ENCODE measurements at regions not wholly inside any gene's neighbourhood (a gene's known extent, or its start where the extent isn't known, plus 50 kb on each side); places are given as distances from the start of the nearest gene placed in this dataset.

- Histone ChIP-seq H3K36me3 (ENCODE audit: insufficient read depth, low read length) (no peaks in the 10 kb centered on the region), H2AFZ (ENCODE audit: low read depth, low read length) (no peak overlapping the region), H3K9me3 (ENCODE audit: insufficient read depth, low read depth, low read length) (no peaks in the 10 kb centered on the region), H3K27ac (ENCODE audit: low read depth, low read length) (no peak overlapping the region), H3K4me2 (ENCODE audit: low read length) (no peak overlapping the region), H3K9ac (ENCODE audit: low read length) (no peak overlapping the region), H3K4me1 (ENCODE audit: insufficient read depth, low read length) (no peaks in the 10 kb centered on the region), H3K79me2 (ENCODE audit: insufficient read depth, low read length) (no peaks in the 10 kb centered on the region), H3K27me3 (ENCODE audit: insufficient read depth, low read length) (no peaks in the 10 kb centered on the region), H3K4me3 (ENCODE audit: insufficient read depth, low read depth, low read length) (no peak overlapping the region), H4K20me1 (ENCODE audit: insufficient read depth, low read length) (no peaks in the 10 kb centered on the region)
- H3K4me3 Mint-ChIP-seq (ENCODE audit: unreplicated experiment) = no peak overlapping the region
- peaks cover 16% of the 10 kb centered on the region for H3K4me1 Mint-ChIP-seq (ENCODE audit: low read depth, unreplicated experiment)
- no peak for FAIRE-seq
- H3K36me3 Mint-ChIP-seq (ENCODE audit: low read depth, unreplicated experiment) = no peaks in the 10 kb centered on the region
- H3K9me3 Mint-ChIP-seq (ENCODE audit: unreplicated experiment) = no peaks in the 10 kb centered on the region
- no peaks in the 10 kb centered on the region for H3K27me3 Mint-ChIP-seq (ENCODE audit: low read depth, unreplicated experiment)
- no peak overlapping the region for H3K27ac Mint-ChIP-seq (ENCODE audit: unreplicated experiment)
- no peak for TF ChIP-seq EZH2 (IDR thresholded peaks at IDR 0.05; ENCODE audit: insufficient read depth, low read length)
- TF ChIP-seq CTCF (IDR thresholded peaks at IDR 0.05; ENCODE audit: insufficient read depth, low read depth, low read length) = no peak
- no peak for DNase-seq (ENCODE audit: low read depth)
These were observed 598.4 kb downstream of the RPL10L start for GRCh38 chr14:46053221-46053620.

GRCh38 chr14:46051796-46052195 lies 599.8 kb downstream of the RPL10L start:
- H2AFZ ChIP-seq (ENCODE audit: low read depth, low read length) = no peak overlapping the region
- no peaks in the 10 kb centered on the region for H3K27me3 Mint-ChIP-seq (ENCODE audit: low read depth, unreplicated experiment)
- H3K9me3 Mint-ChIP-seq (ENCODE audit: unreplicated experiment) = peaks cover 2% of the 10 kb centered on the region
- H3K9me3 ChIP-seq (ENCODE audit: insufficient read depth, low read depth, low read length) = no peaks in the 10 kb centered on the region
- no peak for FAIRE-seq
- no peaks in the 10 kb centered on the region for H3K36me3 Mint-ChIP-seq (ENCODE audit: low read depth, unreplicated experiment)
- no peaks in the 10 kb centered on the region for H3K4me1 ChIP-seq (ENCODE audit: insufficient read depth, low read length)
- H3K9ac ChIP-seq (ENCODE audit: low read length) = no peak overlapping the region
- H3K27ac Mint-ChIP-seq (ENCODE audit: unreplicated experiment) = no peak overlapping the region
- peak; percentile 10 for DNase-seq (ENCODE audit: low read depth)
- H3K27me3 ChIP-seq (ENCODE audit: insufficient read depth, low read length) = no peaks in the 10 kb centered on the region
- no peak overlapping the region for H3K4me3 Mint-ChIP-seq (ENCODE audit: unreplicated experiment)
- no peaks in the 10 kb centered on the region for H3K36me3 ChIP-seq (ENCODE audit: insufficient read depth, low read length)
- no peak overlapping the region for H3K4me3 ChIP-seq (ENCODE audit: insufficient read depth, low read depth, low read length)
- TF ChIP-seq EZH2 (IDR thresholded peaks at IDR 0.05; ENCODE audit: insufficient read depth, low read length) = no peak
- no peak for TF ChIP-seq CTCF (IDR thresholded peaks at IDR 0.05; ENCODE audit: insufficient read depth, low read depth, low read length)
- H4K20me1 ChIP-seq (ENCODE audit: insufficient read depth, low read length) = no peaks in the 10 kb centered on the region
- no peak overlapping the region for H3K27ac ChIP-seq (ENCODE audit: low read depth, low read length)
- H3K79me2 ChIP-seq (ENCODE audit: insufficient read depth, low read length) = no peaks in the 10 kb centered on the region
- H3K4me2 ChIP-seq (ENCODE audit: low read length) = no peak overlapping the region
- peaks cover 16% of the 10 kb centered on the region for H3K4me1 Mint-ChIP-seq (ENCODE audit: low read depth, unreplicated experiment)

GRCh38 chr14:46048127-46048526 lies 603.5 kb downstream of the RPL10L start:
- H3K9me3 Mint-ChIP-seq (ENCODE audit: unreplicated experiment) = peaks cover 2% of the 10 kb centered on the region
- TF ChIP-seq EZH2 (IDR thresholded peaks at IDR 0.05; ENCODE audit: insufficient read depth, low read length) (no peak), CTCF (IDR thresholded peaks at IDR 0.05; ENCODE audit: insufficient read depth, low read depth, low read length) (no peak)
- H3K27ac Mint-ChIP-seq (ENCODE audit: unreplicated experiment) = no peak overlapping the region
- no peaks in the 10 kb centered on the region for H3K36me3 ChIP-seq (ENCODE audit: insufficient read depth, low read length)
- H2AFZ ChIP-seq (ENCODE audit: low read depth, low read length) = no peak overlapping the region
- H4K20me1 ChIP-seq (ENCODE audit: insufficient read depth, low read length) = no peaks in the 10 kb centered on the region
- no peak overlapping the region for H3K4me3 ChIP-seq (ENCODE audit: insufficient read depth, low read depth, low read length)
- no peaks in the 10 kb centered on the region for H3K79me2 ChIP-seq (ENCODE audit: insufficient read depth, low read length)
- H3K4me3 Mint-ChIP-seq (ENCODE audit: unreplicated experiment) = no peak overlapping the region
- no peaks in the 10 kb centered on the region for H3K4me1 ChIP-seq (ENCODE audit: insufficient read depth, low read length)
- H3K9ac ChIP-seq (ENCODE audit: low read length) = no peak overlapping the region
- DNase-seq (ENCODE audit: low read depth) = peak; percentile 32
- no peak overlapping the region for H3K27ac ChIP-seq (ENCODE audit: low read depth, low read length)
- H3K4me1 Mint-ChIP-seq (ENCODE audit: low read depth, unreplicated experiment) = peaks cover 6% of the 10 kb centered on the region
- H3K36me3 Mint-ChIP-seq (ENCODE audit: low read depth, unreplicated experiment) = no peaks in the 10 kb centered on the region
- peak; percentile 73 for FAIRE-seq
- no peaks in the 10 kb centered on the region for H3K9me3 ChIP-seq (ENCODE audit: insufficient read depth, low read depth, low read length)
- no peaks in the 10 kb centered on the region for H3K27me3 ChIP-seq (ENCODE audit: insufficient read depth, low read length)
- H3K27me3 Mint-ChIP-seq (ENCODE audit: low read depth, unreplicated experiment) = no peaks in the 10 kb centered on the region
- no peak overlapping the region for H3K4me2 ChIP-seq (ENCODE audit: low read length)
